ENCODE measurements at regions not wholly inside any gene's neighbourhood (a gene's known extent, or its start where the extent isn't known, plus 50 kb on each side); places are given as distances from the start of the nearest gene placed in this dataset.

GRCh38 chr14:22513066-22513812 is 75.8 kb downstream of the DAD1 start:
- TF ChIP-seq CTCF (conservative IDR thresholded peaks at IDR 0.05) (no peak), ZFX (IDR thresholded peaks at IDR 0.05) (no peak)

Data from C4-2B (cell line).